ENCODE measurements at regions not wholly inside any gene's neighbourhood (a gene's known extent, or its start where the extent isn't known, plus 50 kb on each side); places are given as distances from the start of the nearest gene placed in this dataset.

DNA sequence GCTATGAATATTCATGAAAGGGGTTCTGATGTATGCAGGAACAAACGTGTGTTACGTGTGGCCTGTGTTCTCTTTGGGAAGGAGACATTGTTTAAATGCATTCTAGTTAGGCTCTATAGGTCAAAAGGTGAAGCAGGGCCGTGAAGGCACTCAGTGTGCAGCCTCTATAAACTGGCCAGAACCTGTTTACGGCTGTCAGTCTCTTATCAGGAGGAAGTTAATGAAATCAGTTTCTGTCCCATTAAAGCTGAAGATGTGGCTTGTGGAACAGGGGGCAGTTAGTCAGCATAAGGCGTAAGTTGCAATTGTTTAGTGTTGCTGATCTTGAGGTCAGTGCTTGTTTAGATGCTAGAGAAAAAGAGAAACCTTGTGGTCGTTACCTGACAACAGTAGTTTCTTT, 111.5 kb upstream of the KCNG1 start:
- TF ChIP-seq, protein P1, sequence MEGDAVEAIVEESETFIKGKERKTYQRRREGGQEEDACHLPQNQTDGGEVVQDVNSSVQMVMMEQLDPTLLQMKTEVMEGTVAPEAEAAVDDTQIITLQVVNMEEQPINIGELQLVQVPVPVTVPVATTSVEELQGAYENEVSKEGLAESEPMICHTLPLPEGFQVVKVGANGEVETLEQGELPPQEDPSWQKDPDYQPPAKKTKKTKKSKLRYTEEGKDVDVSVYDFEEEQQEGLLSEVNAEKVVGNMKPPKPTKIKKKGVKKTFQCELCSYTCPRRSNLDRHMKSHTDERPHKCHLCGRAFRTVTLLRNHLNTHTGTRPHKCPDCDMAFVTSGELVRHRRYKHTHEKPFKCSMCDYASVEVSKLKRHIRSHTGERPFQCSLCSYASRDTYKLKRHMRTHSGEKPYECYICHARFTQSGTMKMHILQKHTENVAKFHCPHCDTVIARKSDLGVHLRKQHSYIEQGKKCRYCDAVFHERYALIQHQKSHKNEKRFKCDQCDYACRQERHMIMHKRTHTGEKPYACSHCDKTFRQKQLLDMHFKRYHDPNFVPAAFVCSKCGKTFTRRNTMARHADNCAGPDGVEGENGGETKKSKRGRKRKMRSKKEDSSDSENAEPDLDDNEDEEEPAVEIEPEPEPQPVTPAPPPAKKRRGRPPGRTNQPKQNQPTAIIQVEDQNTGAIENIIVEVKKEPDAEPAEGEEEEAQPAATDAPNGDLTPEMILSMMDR (IDR thresholded peaks at IDR 0.05; ENCODE audit: low read depth, low read length, missing control alignments), result no peak
- no peak overlapping the region for H3K4me3 ChIP-seq (replicated peaks; ENCODE audit: low read depth, low read length)
- no peak for DNase-seq (ENCODE audit: extremely low read depth, low read depth)

DNA sequence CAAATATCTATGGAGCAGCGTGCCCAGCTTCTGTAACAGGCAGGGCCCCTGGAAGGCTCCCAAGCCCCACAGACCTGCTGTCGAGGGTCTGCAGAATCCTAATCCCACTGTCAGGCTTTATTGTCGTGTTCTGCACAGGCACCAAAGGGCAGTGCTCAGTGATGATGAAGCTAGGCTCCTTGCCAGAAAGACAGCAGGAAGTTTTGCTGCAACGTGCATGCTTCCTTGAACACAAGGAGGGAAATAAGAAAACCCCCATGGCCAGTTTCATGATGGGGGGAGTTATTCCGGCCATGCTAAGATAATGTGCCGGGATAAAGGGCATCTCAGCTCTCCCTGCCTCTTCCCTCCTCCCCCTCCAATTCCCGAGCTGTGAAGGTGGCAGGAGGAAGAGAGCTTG, 109.4 kb upstream of the KCNG1 start:
- no peak overlapping the region for H3K4me3 ChIP-seq (replicated peaks; ENCODE audit: low read depth, low read length)
- TF ChIP-seq, protein P1 (IDR thresholded peaks at IDR 0.05; ENCODE audit: low read depth, low read length, missing control alignments), result no peak
- no peak for DNase-seq (ENCODE audit: extremely low read depth, low read depth)

DNA sequence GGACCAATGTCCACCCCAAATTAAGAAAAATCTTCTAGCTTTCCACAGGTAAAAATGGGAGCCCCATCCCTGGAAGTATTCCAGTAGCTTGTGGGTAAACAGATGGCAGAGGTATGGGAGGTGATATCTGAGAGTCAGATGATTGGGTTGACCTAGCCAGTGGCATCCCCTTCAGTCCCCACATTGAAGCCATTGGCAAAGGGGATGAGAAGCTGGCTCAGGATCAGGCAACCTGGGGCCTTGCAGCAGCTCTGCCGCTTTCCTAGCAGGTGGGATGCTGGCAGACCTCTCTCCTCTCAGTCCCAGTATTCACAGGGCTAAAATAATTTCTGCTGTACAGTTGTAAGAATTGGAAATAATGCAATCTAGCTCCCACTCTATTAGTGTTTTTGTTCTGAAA, 108.9 kb upstream of the KCNG1 start:
- H3K4me3 ChIP-seq (replicated peaks; ENCODE audit: low read depth, low read length), result no peak overlapping the region
- TF ChIP-seq, protein P1 (IDR thresholded peaks at IDR 0.05; ENCODE audit: low read depth, low read length, missing control alignments), result no peak
- no peak for DNase-seq (ENCODE audit: extremely low read depth, low read depth)

DNA sequence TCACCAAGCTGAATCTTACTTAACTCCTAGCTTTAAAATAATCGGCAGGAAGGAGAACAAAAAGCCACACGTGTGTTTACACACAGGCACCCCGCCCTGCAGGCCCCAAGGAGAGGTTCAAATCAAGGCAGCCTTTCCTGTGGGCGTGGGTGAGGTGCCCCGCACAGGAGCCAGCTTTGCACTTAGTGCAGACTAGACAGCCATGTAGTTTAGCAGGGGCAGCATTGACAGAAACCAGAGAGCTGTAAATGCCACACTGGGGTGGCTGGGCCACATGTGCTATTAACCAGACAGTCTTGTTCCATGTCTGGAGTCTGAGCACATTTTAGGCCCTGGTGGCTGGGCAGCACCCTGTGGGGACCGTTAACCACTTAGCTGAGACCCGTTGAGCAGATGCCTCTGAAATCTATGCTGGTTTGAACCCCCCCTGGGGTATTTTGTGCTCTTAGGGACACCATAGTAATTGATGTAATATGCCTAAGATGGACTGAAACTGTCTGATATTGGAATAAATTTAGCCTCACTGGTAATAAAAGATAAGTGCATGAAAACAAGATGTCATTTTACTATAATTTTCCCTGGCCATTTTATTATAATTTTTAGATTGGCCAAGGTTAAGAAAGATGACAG, 106.4 kb upstream of the KCNG1 start:
- DNase-seq (ENCODE audit: extremely low read depth, low read depth), result no peak
- no peak overlapping the region for H3K4me3 ChIP-seq (replicated peaks; ENCODE audit: low read depth, low read length)
- TF ChIP-seq, protein P1 (IDR thresholded peaks at IDR 0.05; ENCODE audit: low read depth, low read length, missing control alignments), result no peak

DNA sequence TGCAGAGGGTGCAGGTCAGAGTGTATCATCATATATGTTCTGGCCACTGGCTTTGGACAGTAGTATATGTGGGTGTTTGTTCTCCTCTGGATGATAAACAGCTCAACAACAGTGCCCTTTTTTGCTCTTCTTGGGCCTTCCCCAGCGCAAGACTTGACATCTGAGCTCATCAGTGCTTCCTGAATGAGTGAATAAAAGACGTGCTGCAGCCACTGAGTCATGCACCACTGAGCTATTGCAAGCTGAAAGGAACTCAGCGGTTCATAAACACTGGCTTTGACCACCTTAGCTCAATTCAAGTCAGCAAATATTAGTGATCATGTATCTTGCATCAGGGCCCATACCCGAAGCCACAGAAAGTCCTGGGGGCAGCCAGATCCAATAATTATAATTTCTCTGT, 105.3 kb upstream of the KCNG1 start:
- no peak overlapping the region for H3K4me3 ChIP-seq (replicated peaks; ENCODE audit: low read depth, low read length)
- TF ChIP-seq, protein P1 (IDR thresholded peaks at IDR 0.05; ENCODE audit: low read depth, low read length, missing control alignments), result no peak
- peak; percentile 11 for DNase-seq (ENCODE audit: extremely low read depth, low read depth)

DNA sequence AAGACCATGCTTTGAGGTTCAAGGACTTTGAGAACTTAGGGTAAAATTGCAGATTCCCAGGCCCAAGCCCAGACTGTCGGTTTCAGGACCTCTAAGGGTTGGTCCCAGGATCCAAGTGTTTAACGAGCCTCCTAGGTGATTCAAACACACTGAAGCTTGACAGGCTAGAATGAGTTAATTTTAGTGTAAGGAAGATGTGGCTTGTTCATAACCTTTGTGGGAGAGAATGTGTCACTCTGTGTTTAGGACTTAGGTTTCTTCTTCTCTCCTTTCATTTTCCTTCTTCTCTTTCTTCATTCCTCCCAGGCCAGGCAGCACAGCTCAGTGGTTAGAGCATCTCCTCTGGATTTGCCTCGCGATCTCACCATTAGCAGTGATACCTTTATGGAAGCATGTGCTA, 104.8 kb upstream of the KCNG1 start:
- DNase-seq (ENCODE audit: extremely low read depth, low read depth), result no peak
- TF ChIP-seq, protein P1 (IDR thresholded peaks at IDR 0.05; ENCODE audit: low read depth, low read length, missing control alignments), result no peak
- H3K4me3 ChIP-seq (replicated peaks; ENCODE audit: low read depth, low read length), result no peak overlapping the region

DNA sequence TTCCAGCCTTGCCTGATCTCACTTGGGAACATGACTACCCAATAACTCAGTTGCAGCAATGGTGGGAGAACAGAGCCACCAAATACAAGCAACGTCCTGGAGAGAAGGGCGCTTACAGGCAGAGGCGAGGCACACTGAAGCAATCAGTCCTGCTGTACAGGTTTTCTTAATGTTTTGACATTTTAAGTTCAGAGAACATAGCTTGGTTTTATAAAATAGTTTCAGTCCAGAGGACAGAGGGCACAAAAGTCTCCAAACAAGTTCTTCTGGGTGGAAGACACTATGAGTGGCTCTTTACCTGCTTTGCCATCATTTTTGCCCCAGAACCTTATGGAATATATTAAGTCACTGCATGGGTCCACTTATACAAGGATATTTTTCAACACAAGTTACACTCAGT, 103.4 kb upstream of the KCNG1 start:
- DNase-seq (ENCODE audit: extremely low read depth, low read depth), result no peak
- H3K4me3 ChIP-seq (replicated peaks; ENCODE audit: low read depth, low read length), result no peak overlapping the region
- TF ChIP-seq, protein P1 (IDR thresholded peaks at IDR 0.05; ENCODE audit: low read depth, low read length, missing control alignments), result no peak
